DOHH2 (cell line): ENCODE measurements at regions not wholly inside any gene's neighbourhood (a gene's known extent, or its start where the extent isn't known, plus 50 kb on each side); places are given as distances from the start of the nearest gene placed in this dataset.

Source experiments
- H3F3A ChIP-seq: fragments of 200-600 bp; sonication (generic), shearing (Covaris generic); 2 replicates; pipeline ENCODE4 v1.6.0; 2016; ENCODE audit warnings: antibody characterized with exemption, mild to moderate bottlenecking; ENCODE audit not compliant: control insufficient read depth, insufficient read depth
- H3K27ac ChIP-seq: fragments of 200-600 bp; sonication (generic); 2 replicates; pipeline ENCODE4 v1.5.1; 2014; ENCODE audit warnings: low read depth, mild to moderate bottlenecking, low read length, moderate library complexity
- H3K27me3 ChIP-seq: fragments of 200-600 bp; sonication (generic); 2 replicates; pipeline ENCODE4 v1.6.1; 2014; ENCODE audit warnings: mild to moderate bottlenecking, low read length, mixed read lengths; ENCODE audit not compliant: control insufficient read depth
- H3K36me3 ChIP-seq: fragments of 200-600 bp; sonication (generic); 2 replicates; pipeline ENCODE4 v1.6.1; 2014; ENCODE audit warnings: mild to moderate bottlenecking, low read length, moderate library complexity, mixed read lengths; ENCODE audit not compliant: control insufficient read depth
- H3K4me1 ChIP-seq: fragments of 200-600 bp; sonication (generic); 2 replicates; pipeline ENCODE4 v1.6.1; 2014; ENCODE audit warnings: mild to moderate bottlenecking, low read length, mixed read lengths; ENCODE audit not compliant: control insufficient read depth
- H3K4me2 ChIP-seq: fragments of 200-600 bp; sonication (generic); 2 replicates; pipeline ENCODE4 v1.6.0; 2014; ENCODE audit warnings: mild to moderate bottlenecking, low read length, moderate library complexity
- H3K4me3 ChIP-seq: fragments of 200-600 bp; sonication (generic); 2 replicates; pipeline ENCODE4 v1.5.1; 2014; ENCODE audit warnings: mild to moderate bottlenecking, low read length, mixed read lengths
- H3K79me2 ChIP-seq: fragments of 200-600 bp; sonication (generic); 2 replicates; pipeline ENCODE4 v1.6.1; 2014; ENCODE audit warnings: mild to moderate bottlenecking, low read length, mixed read lengths; ENCODE audit not compliant: control insufficient read depth
- H3K9me2 ChIP-seq: fragments of 200-600 bp; sonication (generic); replicated peaks from 2 replicates; pipeline ENCODE4 v1.6.1; 2014; ENCODE audit warnings: mild to moderate bottlenecking, low read length, mixed read lengths; ENCODE audit not compliant: control insufficient read depth
- H3K9me3 ChIP-seq: fragments of 200-600 bp; sonication (generic); 2 replicates; pipeline ENCODE4 v1.6.1; 2014; ENCODE audit warnings: antibody characterized with exemption, low read length, mixed read lengths; ENCODE audit not compliant: control insufficient read depth, insufficient read depth
- H4K20me1 ChIP-seq: fragments of 200-600 bp; sonication (generic); 2 replicates; pipeline ENCODE4 v1.6.0; 2014; ENCODE audit warnings: low read depth, mild to moderate bottlenecking, antibody characterized with exemption, low read length, moderate library complexity; ENCODE audit not compliant: control insufficient read depth, insufficient read depth
- CTCF ChIP-seq: fragments of 200-600 bp; sonication (generic); IDR thresholded peaks from one replicate; pipeline ENCODE4 v1.5.1; 2014; ENCODE audit warnings: antibody characterized with exemption, mild to moderate bottlenecking, low read depth, low read length; ENCODE audit not compliant: poor library complexity, severe bottlenecking
- EZH2phosphoT487 ChIP-seq: fragments of 200-600 bp; sonication (generic); IDR thresholded peaks from 2 replicates; pipeline ENCODE4 v1.6.1; 2017; ENCODE audit warnings: borderline replicate concordance, mild to moderate bottlenecking, antibody characterized with exemption, low read length, moderate library complexity, mixed read lengths

GRCh38 chr3:190227064-190227463, 95.2 kb downstream of the CLDN1 start:
- Histone ChIP-seq H3K79me2 (no peaks in the 10 kb centered on the region), H3K27me3 (no peaks in the 10 kb centered on the region), H3K9me3 (no peaks in the 10 kb centered on the region), H3K4me2 (no peak overlapping the region), H3K4me3 (no peak overlapping the region), H3F3A (no peaks in the 10 kb centered on the region), H3K27ac (no peak overlapping the region), H3K9me2 (no peaks in the 10 kb centered on the region), H3K36me3 (no peaks in the 10 kb centered on the region), H3K4me1 (no peaks in the 10 kb centered on the region), H4K20me1 (no peaks in the 10 kb centered on the region)
- TF ChIP-seq EZH2phosphoT487, result no peak
- no peak for TF ChIP-seq CTCF

- Histone ChIP-seq H3K27ac (no peak overlapping the region), H3F3A (no peaks in the 10 kb centered on the region), H3K36me3 (no peaks in the 10 kb centered on the region), H3K9me2 (no peaks in the 10 kb centered on the region), H3K4me1 (no peaks in the 10 kb centered on the region), H3K9me3 (no peaks in the 10 kb centered on the region), H3K4me3 (no peak overlapping the region), H4K20me1 (no peaks in the 10 kb centered on the region), H3K4me2 (no peak overlapping the region), H3K79me2 (no peaks in the 10 kb centered on the region), H3K27me3 (no peaks in the 10 kb centered on the region)
- TF ChIP-seq EZH2phosphoT487, result no peak
- TF ChIP-seq CTCF, result peak; percentile 32
Observed at GRCh38 chr3:190224863-190225692, 97.2 kb downstream of the CLDN1 start.

GRCh38 chr3:190224456-190224855, 97.8 kb downstream of the CLDN1 start:
- Histone ChIP-seq H3K27me3 (no peaks in the 10 kb centered on the region; the same call in 1 of the 2 replicates), H3K4me2 (no peak overlapping the region), H3K27ac (no peak overlapping the region), H3K4me1 (no peaks in the 10 kb centered on the region), H3K4me3 (no peak overlapping the region), H3F3A (no peaks in the 10 kb centered on the region), H3K9me2 (no peaks in the 10 kb centered on the region), H4K20me1 (no peaks in the 10 kb centered on the region), H3K79me2 (no peaks in the 10 kb centered on the region), H3K9me3 (no peaks in the 10 kb centered on the region), H3K36me3 (no peaks in the 10 kb centered on the region)
- TF ChIP-seq EZH2phosphoT487 (no peak), CTCF (no peak)
